Sigmoid colon (tissue), 4 donors: ENCODE measurements at regions not wholly inside any gene's neighbourhood (a gene's known extent, or its start where the extent isn't known, plus 50 kb on each side); places are given as distances from the start of the nearest gene placed in this dataset.

ENCODE experiments used
- EP300 ChIP-seq, 4 donors: sonication (generic); formaldehyde crosslinking; IDR thresholded peaks; one replicate each; pipeline ENCODE4 v1.6.1; 2017; ENCODE audit warnings: antibody characterized with exemption in 4 of 4
- POLR2AphosphoS5 ChIP-seq, 4 donors: sonication (generic); formaldehyde crosslinking; IDR thresholded peaks; one replicate each; pipeline ENCODE4 v1.6.1; 2017; ENCODE audit warnings: antibody characterized with exemption in 4 of 4
- TF ChIP-seq, protein P1 (sequence below), 4 experiments: fragments of 450-650 bp in 3 of 4; fragments of 200-600 bp in 1 of 4; IDR thresholded peaks; one replicate each; pipeline ENCODE4 v1.5.1; 2016 to 2019; ENCODE audit warnings: antibody characterized with exemption in 4 of 4, mild to moderate bottlenecking in 3 of 4, moderate library complexity in 2 of 4

DNA sequence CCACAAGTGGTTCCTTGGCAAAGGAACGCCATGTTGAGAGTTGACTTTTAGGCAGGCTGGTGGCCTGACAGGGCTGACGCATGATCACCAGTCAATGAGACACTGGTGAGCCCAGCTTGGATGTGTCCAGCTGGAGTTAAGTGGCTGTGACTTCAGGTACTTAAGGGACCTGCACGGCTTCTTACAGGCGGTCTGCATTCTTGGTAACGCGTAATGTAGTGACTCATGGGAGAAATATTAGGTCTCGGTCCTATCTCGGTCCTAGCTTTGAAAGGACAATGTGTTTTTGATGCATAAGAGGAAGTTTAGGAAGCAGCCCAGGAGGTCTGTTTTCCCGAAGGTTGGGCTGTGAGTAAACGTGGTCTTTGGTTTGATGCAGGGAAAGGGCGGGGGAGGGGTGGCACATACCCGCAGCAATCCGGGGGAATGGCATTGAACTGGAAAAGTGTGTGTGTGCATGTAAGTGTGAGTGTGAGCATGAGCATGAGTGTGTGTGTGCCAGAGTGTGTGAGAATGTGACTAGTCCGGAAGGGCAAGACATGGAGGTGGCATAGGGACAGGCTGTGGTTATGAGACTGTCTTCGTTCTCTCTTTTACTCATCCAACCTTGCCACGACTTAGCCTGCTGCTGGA, 55.3 kb downstream of the FAM43A start:
- no peak for TF ChIP-seq EP300 (IDR thresholded peaks at IDR 0.05)
- no peak for TF ChIP-seq POLR2AphosphoS5 (IDR thresholded peaks at IDR 0.05)
- TF ChIP-seq, protein P1, sequence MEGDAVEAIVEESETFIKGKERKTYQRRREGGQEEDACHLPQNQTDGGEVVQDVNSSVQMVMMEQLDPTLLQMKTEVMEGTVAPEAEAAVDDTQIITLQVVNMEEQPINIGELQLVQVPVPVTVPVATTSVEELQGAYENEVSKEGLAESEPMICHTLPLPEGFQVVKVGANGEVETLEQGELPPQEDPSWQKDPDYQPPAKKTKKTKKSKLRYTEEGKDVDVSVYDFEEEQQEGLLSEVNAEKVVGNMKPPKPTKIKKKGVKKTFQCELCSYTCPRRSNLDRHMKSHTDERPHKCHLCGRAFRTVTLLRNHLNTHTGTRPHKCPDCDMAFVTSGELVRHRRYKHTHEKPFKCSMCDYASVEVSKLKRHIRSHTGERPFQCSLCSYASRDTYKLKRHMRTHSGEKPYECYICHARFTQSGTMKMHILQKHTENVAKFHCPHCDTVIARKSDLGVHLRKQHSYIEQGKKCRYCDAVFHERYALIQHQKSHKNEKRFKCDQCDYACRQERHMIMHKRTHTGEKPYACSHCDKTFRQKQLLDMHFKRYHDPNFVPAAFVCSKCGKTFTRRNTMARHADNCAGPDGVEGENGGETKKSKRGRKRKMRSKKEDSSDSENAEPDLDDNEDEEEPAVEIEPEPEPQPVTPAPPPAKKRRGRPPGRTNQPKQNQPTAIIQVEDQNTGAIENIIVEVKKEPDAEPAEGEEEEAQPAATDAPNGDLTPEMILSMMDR (IDR thresholded peaks at IDR 0.05): no peak
